Hepatocyte (in vitro differentiated cells): ENCODE measurements at regions not wholly inside any gene's neighbourhood (a gene's known extent, or its start where the extent isn't known, plus 50 kb on each side); places are given as distances from the start of the nearest gene placed in this dataset.

ENCODE experiments used
- CTCF ChIP-seq: fragments of 200-600 bp; sonication (generic); IDR thresholded peaks from 2 replicates; pipeline ENCODE4 v1.5.1; 2016; ENCODE audit warnings: antibody characterized with exemption, mild to moderate bottlenecking; ENCODE audit not compliant: poor library complexity
- EZH2phosphoT487 ChIP-seq: fragments of 200-600 bp; sonication (generic); IDR thresholded peaks from one replicate; pipeline ENCODE4 v1.6.1; 2018; ENCODE audit warnings: antibody characterized with exemption, mild to moderate bottlenecking, low read depth, moderate library complexity; ENCODE audit not compliant: unreplicated experiment, severe bottlenecking

GRCh38 chr18:42156281-42156680 lies 201.2 kb downstream of the PIK3C3 start:
- no peak for TF ChIP-seq CTCF
- no peak for TF ChIP-seq EZH2phosphoT487
